ENCODE measurements at regions not wholly inside any gene's neighbourhood (a gene's known extent, or its start where the extent isn't known, plus 50 kb on each side); places are given as distances from the start of the nearest gene placed in this dataset.

- 49% methylated on average over 2 of the region's 2 CpGs for WGBS
- DNase-seq (no peak), ATAC-seq (peak in 1 of 2 donors; percentile 29)
- Histone ChIP-seq H3K9me3 (ENCODE audit: control insufficient read depth, low read length) (no peaks in the 10 kb centered on the region), H3K27me3 (ENCODE audit: control insufficient read depth, insufficient read depth) (no peaks in the 10 kb centered on the region), H3K4me3 (ENCODE audit: low read length) (peak overlapping the region; percentile 7), H3K4me1 (ENCODE audit: control insufficient read depth, insufficient read depth, low read length) (peaks cover 4% of the 10 kb centered on the region), H3K27ac (ENCODE audit: low read length) (no peak overlapping the region)
- intact Hi-C loops (cut with DNase I), result no loop called here
These were observed 71.9 kb upstream of the MBNL1 start for GRCh38 chr3:152196782-152197181.

- H3K9me3 ChIP-seq (ENCODE audit: control insufficient read depth, low read length), result no peaks in the 10 kb centered on the region
- peaks cover 4% of the 10 kb centered on the region for H3K4me1 ChIP-seq (ENCODE audit: control insufficient read depth, insufficient read depth, low read length)
- H3K4me3 ChIP-seq (ENCODE audit: low read length), result no peak overlapping the region
- ATAC-seq (no peak), DNase-seq (no peak)
- intact Hi-C loops (cut with DNase I), result no loop called here
- WGBS, result 35% methylated on average over 3 of the region's 3 CpGs
- H3K27ac ChIP-seq (ENCODE audit: low read length), result no peak overlapping the region
- no peaks in the 10 kb centered on the region for H3K27me3 ChIP-seq (ENCODE audit: control insufficient read depth, insufficient read depth)
These were observed 71.3 kb upstream of the MBNL1 start for GRCh38 chr3:152197451-152197850.

GRCh38 chr3:152197937-152198336 lies 70.8 kb upstream of the MBNL1 start:
- 64% methylated on average over 3 of the region's 3 CpGs for WGBS
- intact Hi-C loops (cut with DNase I), result no loop called here
- peaks cover 4% of the 10 kb centered on the region for H3K4me1 ChIP-seq (ENCODE audit: control insufficient read depth, insufficient read depth, low read length)

GRCh38 chr3:152198665-152199064 lies 70.1 kb upstream of the MBNL1 start:
- Histone ChIP-seq H3K9me3 (ENCODE audit: control insufficient read depth, low read length) (no peaks in the 10 kb centered on the region), H3K4me1 (ENCODE audit: control insufficient read depth, insufficient read depth, low read length) (peaks cover 4% of the 10 kb centered on the region), H3K4me3 (ENCODE audit: low read length) (no peak overlapping the region), H3K27me3 (ENCODE audit: control insufficient read depth, insufficient read depth) (no peaks in the 10 kb centered on the region), H3K27ac (ENCODE audit: low read length) (no peak overlapping the region)
- DNase-seq (no peak), ATAC-seq (no peak)
- WGBS, result 73% methylated on average over 1 of the region's 1 CpG
- intact Hi-C loops (cut with DNase I), result no loop called here

More at GRCh38 chr3:152197937-152198336, 70.8 kb upstream of the MBNL1 start:
- no peak for DNase-seq
- no peaks in the 10 kb centered on the region for H3K27me3 ChIP-seq (ENCODE audit: control insufficient read depth, insufficient read depth)
- no peak overlapping the region for H3K27ac ChIP-seq (ENCODE audit: low read length)
- H3K9me3 ChIP-seq (ENCODE audit: control insufficient read depth, low read length), result no peaks in the 10 kb centered on the region
- no peak overlapping the region for H3K4me3 ChIP-seq (ENCODE audit: low read length)
- ATAC-seq, result no peak

GRCh38 chr3:152199102-152199840 lies 69.5 kb upstream of the MBNL1 start:
- DNase-seq (no peak), ATAC-seq (peak in 1 of 2 donors; percentile 27)
- 74% methylated on average over 3 of the region's 3 CpGs for WGBS
- Histone ChIP-seq H3K27ac (ENCODE audit: low read length) (no peak overlapping the region), H3K9me3 (ENCODE audit: control insufficient read depth, low read length) (no peaks in the 10 kb centered on the region), H3K27me3 (ENCODE audit: control insufficient read depth, insufficient read depth) (no peaks in the 10 kb centered on the region), H3K4me1 (ENCODE audit: control insufficient read depth, insufficient read depth, low read length) (peaks cover 4% of the 10 kb centered on the region), H3K4me3 (ENCODE audit: low read length) (no peak overlapping the region)
- intact Hi-C loops (cut with DNase I), result no loop called here

- Histone ChIP-seq H3K4me1 (ENCODE audit: control insufficient read depth, insufficient read depth, low read length) (peaks cover 4% of the 10 kb centered on the region), H3K9me3 (ENCODE audit: control insufficient read depth, low read length) (no peaks in the 10 kb centered on the region), H3K27ac (ENCODE audit: low read length) (no peak overlapping the region), H3K4me3 (ENCODE audit: low read length) (peak overlapping the region; percentile 38), H3K27me3 (ENCODE audit: control insufficient read depth, insufficient read depth) (no peaks in the 10 kb centered on the region)
- WGBS, result 26% methylated on average over 3 of the region's 3 CpGs
- no peak for DNase-seq
- ATAC-seq, result peak in 1 of 2 donors; percentile 42
- intact Hi-C loops (cut with DNase I), result no loop called here
These were observed 68.0 kb upstream of the MBNL1 start for GRCh38 chr3:152200476-152201420.

GRCh38 chr3:152202976-152203626 lies 65.6 kb upstream of the MBNL1 start:
- Histone ChIP-seq H3K27ac (ENCODE audit: low read length) (no peak overlapping the region), H3K9me3 (ENCODE audit: control insufficient read depth, low read length) (no peaks in the 10 kb centered on the region), H3K27me3 (ENCODE audit: control insufficient read depth, insufficient read depth) (no peaks in the 10 kb centered on the region), H3K4me3 (ENCODE audit: low read length) (peak overlapping the region; percentile 26), H3K4me1 (ENCODE audit: control insufficient read depth, insufficient read depth, low read length) (peaks cover 2% of the 10 kb centered on the region)
- WGBS, result 45% methylated on average over 3 of the region's 3 CpGs
- DNase-seq, result no peak
- intact Hi-C loops (cut with DNase I), result no loop called here
- peak in 1 of 2 donors; percentile 19 for ATAC-seq

- ATAC-seq, result no peak
- H3K4me3 ChIP-seq (ENCODE audit: low read length), result peak overlapping the region; percentile 26
- no peaks in the 10 kb centered on the region for H3K9me3 ChIP-seq (ENCODE audit: control insufficient read depth, low read length)
- whole genome bisulfite sequencing, result 64% methylated on average over 1 of the region's 1 CpG
- no peaks in the 10 kb centered on the region for H3K27me3 ChIP-seq (ENCODE audit: control insufficient read depth, insufficient read depth)
- H3K27ac ChIP-seq (ENCODE audit: low read length), result no peak overlapping the region
- DNase-seq, result no peak
- intact Hi-C loops (cut with DNase I), result no loop called here
- peaks cover under 1% of the 10 kb centered on the region for H3K4me1 ChIP-seq (ENCODE audit: control insufficient read depth, insufficient read depth, low read length)
These were observed 65.1 kb upstream of the MBNL1 start for GRCh38 chr3:152203652-152204051.

GRCh38 chr3:152204218-152204617 lies 64.5 kb upstream of the MBNL1 start:
- intact Hi-C loops (cut with DNase I), result no loop called here
- H3K4me3 ChIP-seq (ENCODE audit: low read length), result no peak overlapping the region
- no peak for DNase-seq
- H3K27me3 ChIP-seq (ENCODE audit: control insufficient read depth, insufficient read depth), result no peaks in the 10 kb centered on the region
- H3K27ac ChIP-seq (ENCODE audit: low read length), result no peak overlapping the region
- H3K9me3 ChIP-seq (ENCODE audit: control insufficient read depth, low read length), result no peaks in the 10 kb centered on the region
- no peaks in the 10 kb centered on the region for H3K4me1 ChIP-seq (ENCODE audit: control insufficient read depth, insufficient read depth, low read length)
- WGBS, result 63% methylated on average over 2 of the region's 2 CpGs
- ATAC-seq, result no peak

- Histone ChIP-seq H3K27ac (ENCODE audit: low read length) (no peak overlapping the region), H3K4me3 (ENCODE audit: low read length) (peak overlapping the region; percentile 10)
- DNase-seq, result no peak
These were observed 63.6 kb upstream of the MBNL1 start for GRCh38 chr3:152205097-152205593.

More at GRCh38 chr3:152205097-152205593, 63.6 kb upstream of the MBNL1 start:
- 77% methylated on average over 3 of the region's 3 CpGs for WGBS
- no peaks in the 10 kb centered on the region for H3K9me3 ChIP-seq (ENCODE audit: control insufficient read depth, low read length)
- no peaks in the 10 kb centered on the region for H3K27me3 ChIP-seq (ENCODE audit: control insufficient read depth, insufficient read depth)
- intact Hi-C loops (cut with DNase I), result no loop called here
- no peak for ATAC-seq
- H3K4me1 ChIP-seq (ENCODE audit: control insufficient read depth, insufficient read depth, low read length), result no peaks in the 10 kb centered on the region
